ENCODE measurements at regions not wholly inside any gene's neighbourhood (a gene's known extent, or its start where the extent isn't known, plus 50 kb on each side); places are given as distances from the start of the nearest gene placed in this dataset.
"Not testable (repeated sequence)": the region's sequence is repeated elsewhere in the genome, so short reads cannot be mapped to it uniquely, and the experiment has no call there.

DNA sequence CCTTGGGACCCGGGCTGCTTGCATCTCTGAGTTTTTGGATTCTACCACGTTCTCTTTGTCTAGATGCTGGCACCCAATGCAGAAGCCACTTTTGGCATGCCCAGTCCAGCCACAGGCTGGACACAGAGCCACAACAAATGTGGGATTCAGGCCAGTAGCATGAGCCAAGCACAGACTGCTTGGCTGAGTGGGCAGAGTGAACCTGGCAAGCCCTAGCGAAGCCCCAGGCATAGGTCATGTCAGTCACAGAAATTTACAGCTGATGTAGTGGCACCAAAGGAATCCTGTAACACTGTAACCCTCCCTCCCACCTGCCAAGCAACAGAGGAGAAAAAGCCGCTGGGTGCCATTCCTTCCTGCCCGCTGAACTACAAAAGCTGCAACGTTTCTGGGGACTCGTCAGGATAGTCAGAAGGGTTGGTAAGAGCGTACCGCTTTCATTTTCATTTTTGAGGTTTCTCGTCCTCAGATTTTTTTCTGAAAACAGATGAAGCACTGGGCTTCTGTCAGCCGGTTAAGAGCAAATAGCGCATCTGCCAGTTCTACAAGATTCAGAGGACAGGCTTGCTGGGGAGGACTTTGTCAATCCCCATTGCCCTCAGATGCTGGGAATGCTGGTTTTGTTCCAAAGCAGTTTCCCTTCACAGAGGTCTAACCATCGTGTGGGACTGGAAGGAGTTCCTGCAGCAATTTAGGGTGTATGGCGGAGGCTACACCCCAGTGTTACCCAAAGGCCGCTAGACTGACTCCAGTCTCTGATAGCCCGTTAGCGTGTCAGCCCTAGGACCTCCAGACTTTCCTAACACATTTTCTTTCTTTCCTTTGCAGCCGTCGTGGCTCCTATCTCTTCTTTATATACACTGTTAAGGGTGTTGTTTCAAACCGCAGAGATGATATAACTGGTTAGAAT lies 399.0 kb downstream of the HTR1A start:
- DNase-seq (ENCODE audit: low read depth, low spot score), result no peak

DNA sequence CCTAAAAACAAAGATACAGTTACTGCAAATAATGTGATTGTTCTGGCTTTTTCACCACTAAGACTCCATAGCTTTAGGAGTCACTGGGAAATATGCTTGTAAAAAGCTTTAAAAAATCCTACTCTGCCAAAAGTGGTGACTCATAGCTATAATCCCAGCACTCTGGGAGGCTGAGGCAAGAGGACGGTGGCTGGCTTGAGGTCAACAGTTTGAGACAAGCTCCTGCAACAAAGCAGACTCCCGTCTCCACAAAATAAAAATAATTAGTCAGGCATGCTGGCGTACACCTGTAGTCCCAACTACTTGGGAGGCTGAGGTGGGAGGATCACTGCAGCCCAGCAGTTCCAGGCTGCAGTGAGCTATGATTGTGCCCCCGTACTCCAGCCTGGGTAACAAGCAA lies 406.4 kb downstream of the HTR1A start:
- DNase-seq (ENCODE audit: low read depth, low spot score), result peak; percentile 33

DNA sequence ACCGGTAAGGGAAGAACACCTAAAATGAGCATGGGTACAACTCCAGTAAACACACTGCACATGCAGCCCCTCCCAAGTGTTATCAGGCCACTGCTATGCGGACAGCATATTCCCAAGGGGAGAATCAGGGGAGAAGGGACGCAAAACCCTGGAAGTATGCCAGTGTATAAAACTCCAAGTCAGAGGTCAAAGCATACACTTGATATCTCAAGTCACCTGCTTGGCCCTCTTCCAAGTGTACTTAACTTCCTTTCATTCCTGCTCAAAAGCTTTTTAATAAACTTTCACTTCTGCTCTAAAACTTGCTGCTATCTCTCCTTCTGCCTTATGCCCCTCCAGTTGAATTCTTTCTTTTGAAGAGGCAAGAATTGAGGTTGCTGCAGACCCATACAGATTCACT lies 408.1 kb downstream of the HTR1A start:
- no peak for DNase-seq (ENCODE audit: low read depth, low spot score)

DNA sequence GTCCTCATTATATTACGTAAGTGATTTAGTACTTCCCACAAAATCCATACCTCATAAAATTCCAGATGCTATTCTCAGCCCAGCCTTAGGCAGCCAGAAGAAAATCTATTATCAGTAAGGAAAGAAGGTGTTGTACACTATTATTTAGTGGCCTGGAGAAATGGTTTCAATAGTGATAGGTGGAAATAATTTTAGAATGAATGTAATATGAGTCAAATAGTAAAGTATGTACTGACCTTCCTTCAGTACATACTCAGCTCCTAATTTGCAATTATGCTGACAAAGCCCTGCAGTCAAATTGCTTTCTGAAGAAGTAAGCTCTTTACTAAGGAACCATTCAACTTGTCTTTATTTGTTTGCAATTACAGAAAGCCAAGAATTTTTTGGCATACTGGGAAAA lies 409.2 kb downstream of the HTR1A start:
- DNase-seq (ENCODE audit: low read depth, low spot score), result peak; percentile 6

DNA sequence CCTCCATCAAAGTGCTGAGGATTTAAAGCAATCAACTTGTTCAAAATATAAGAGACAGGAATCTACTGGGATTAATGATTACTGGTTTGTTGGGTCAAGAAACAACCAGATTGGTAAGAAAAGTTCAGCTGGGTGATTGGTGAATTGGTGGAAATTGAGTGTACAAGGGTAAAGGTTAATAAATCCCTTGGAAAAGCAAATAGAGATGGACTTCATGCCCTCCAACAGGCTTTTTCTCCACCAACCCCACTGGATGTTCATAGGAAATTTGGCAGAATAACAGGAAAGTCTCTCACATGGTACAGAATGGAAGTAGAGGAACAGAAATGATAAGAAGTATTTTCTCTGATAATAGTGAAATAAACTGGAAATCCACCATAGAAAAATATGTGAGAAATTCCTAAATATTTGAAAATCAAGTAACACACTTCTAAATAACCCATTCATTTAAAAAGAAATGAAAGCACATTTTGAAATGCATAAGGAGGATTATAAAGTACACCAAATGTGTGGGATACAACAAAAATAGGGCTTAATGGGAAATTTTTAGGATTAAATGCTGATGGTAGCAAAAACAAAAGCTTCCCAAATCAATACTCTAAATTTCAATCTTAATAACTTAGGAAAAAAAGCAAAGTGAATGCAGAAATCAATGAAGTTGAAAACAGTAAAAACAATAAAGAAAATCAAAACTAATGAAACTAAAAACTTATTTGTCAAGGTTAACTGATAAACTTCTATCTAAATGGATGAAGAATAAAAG lies 426.2 kb downstream of the HTR1A start:
- no peak for DNase-seq (ENCODE audit: low read depth, low spot score)

DNA sequence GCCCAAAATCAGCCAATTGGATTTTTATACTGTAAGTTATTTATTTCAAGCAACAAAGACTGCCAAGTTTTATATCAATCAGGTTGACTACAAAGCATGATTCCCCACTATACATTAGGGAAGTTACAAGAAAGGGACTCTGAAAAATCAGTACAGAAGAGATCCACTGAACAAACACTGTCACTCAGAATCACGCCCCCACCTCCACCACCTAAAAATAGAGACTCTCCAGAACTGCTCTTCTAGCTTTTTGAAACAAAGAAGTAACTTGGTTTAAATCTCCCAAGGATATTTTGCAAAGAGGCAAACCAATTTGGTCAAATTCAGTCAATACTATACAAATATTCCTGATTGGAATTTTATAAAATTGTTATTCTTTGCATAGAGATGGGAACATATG lies 438.0 kb downstream of the HTR1A start:
- DNase-seq (ENCODE audit: low read depth, low spot score), result no peak

DNA sequence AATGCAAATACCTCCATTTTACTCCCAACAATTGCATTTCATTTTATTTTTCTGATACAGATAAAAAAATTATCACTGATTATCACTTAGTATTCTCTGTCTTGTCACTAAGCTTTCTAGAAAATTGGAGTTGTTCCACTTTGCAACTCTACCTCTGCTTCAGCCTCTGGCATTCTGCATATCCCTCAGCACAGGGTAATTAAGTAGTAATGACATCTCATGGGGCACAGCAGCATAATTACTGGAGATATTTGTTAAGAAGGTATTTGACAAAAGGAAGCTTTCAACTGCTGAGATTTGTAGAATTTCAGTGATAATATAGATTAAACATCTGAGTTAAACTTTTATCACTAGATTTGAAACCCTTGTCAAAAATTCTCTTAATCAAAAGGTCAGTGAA lies 446.2 kb downstream of the HTR1A start:
- no peak for DNase-seq (ENCODE audit: low read depth, low spot score)

DNA sequence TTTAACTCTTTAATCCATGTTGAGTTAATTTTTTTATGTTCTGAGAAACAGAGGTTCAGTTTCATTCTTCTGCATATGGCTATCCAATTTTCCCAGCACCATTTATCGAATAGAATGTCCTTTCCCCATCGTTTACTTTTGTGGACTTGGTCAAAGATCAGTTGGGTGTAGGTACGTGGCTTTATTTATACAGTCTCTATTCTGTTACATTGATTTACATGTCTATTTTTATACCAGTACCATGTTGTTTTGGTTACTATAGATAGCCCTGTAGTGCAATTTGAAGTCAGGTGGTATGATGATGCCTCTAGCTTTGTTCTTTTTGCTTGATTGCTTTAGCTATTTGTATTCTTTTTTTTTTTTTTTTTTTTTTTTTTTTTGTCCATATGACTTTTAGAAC lies 462.0 kb downstream of the HTR1A start:
- DNase-seq (ENCODE audit: low read depth, low spot score), result no peak

DNA sequence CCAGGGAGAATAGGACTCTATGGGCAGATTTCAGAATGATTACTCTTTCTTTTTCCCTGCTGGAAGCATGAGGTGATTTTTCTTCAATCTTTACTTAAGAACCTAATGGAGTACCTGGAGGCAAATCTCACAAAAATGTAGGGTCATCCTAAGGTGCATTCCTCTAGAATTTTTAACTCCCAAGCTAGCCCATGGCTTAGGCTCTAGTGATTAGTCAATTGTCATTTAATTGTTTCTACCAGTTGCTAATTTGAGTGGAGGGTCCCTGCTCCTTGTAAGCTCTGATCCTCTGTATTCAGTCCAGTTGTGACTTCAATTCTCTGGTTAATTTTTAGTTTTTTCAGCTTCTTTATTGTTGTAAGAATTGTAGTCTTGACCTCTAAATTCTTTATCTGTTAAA lies 467.0 kb downstream of the HTR1A start:
- no peak for DNase-seq (ENCODE audit: low read depth, low spot score)

DNA sequence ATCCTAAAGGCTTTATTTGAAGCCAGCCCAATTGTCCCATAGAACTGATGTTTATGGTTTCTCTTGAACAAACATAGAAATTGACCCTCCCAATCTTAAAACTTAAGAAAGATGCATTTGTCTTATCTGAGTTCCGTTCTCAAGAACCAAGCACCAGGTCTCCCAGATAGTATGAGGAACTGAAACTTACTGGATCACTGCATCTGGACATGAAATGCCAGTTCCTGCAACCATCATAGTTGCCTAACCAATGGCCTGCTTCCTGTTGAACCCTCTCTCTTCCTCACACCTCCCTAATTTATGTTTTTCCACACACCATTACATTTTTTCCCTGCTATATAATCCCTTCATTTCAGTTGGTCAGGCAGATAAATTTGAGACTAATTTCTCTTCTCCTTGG lies 478.9 kb downstream of the HTR1A start:
- DNase-seq (ENCODE audit: low read depth, low spot score), result no peak

DNA sequence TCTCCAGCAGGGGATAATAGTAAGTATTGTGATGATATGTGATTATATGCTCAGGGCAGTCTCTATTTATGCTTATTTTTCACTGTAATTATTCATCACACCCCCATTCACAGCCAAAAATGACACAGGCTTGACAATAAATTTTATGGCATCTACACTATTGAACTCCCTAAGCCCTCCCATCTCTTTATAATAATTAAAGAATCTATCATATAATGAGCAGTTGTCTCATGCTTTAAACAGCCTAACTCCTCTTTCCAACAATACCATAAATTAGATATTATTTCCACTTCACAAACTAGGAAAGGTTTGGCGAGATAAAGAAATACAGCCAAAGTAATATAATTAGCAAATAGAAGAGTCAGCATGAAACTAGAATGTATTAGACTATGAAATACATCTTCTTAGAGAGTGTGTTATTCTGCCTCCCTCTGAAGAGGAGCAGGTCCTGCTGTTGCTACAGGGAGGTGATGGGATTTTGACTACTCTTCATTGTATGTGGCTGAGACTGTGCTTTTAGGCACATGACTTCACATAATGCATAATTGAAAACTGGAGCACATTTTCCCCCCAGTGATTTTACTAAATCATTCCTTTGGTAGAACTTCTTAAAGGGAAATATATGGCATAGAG lies 488.8 kb downstream of the HTR1A start:
- no peak for DNase-seq (ENCODE audit: low read depth, low spot score)

DNA sequence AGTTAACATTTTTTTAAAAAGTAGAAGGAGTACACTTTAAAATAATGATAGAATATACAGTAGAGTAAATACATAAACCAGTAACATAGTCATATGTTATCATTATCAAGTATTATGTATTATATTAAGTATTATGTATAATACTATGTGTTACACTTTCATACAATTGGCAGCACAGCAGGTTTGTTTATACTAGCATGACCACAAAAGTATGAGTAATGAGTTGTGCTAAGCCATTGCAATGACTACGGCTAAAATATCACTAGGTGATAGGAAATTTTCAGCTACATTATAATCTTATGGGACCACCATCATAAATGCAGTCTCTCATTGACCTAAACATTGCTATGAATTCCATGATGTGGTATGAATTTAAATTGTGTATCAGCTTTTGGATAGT lies 506.0 kb downstream of the HTR1A start:
- peak; percentile 7 for DNase-seq (ENCODE audit: low read depth, low spot score)

DNA sequence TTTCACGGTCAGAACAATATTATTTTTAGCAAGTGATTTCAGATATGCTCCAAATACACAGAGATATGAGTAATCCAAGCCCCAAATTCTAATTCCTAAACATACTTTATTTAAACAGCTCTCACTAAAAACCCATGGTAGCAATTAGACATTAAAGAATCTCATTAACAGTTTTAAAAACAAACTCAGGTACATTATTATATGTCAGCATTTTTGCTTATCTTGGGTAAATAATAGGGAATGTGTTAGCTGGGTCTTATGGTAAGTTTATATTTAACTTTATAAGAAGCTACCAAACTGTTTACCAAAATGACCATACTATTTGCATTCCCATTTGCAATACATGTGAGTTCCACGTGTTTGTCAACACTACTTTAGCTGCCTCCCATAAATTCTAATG lies 511.1 kb downstream of the HTR1A start:
- no peak for DNase-seq (ENCODE audit: low read depth, low spot score)

DNA sequence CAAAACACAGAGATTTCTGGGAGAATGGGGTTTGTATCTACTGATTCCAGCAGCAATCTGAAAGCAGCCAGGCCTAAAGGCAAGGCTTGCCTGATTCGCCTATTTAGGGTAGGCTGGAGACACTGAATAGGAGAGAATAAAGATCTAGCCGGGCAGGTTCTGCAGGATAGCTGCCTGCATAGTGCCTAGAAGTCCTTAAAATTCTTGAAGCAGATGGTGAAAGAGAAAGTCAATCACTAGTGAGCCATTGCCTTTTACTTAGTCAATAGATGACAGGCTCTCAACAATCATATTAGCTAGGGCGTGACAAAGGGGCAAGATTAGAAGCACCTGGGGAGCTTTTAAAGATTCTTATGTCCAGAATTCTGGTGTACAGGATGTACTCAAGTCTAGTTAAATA lies 522.7 kb downstream of the HTR1A start:
- no peak for DNase-seq (ENCODE audit: low read depth, low spot score)

DNA sequence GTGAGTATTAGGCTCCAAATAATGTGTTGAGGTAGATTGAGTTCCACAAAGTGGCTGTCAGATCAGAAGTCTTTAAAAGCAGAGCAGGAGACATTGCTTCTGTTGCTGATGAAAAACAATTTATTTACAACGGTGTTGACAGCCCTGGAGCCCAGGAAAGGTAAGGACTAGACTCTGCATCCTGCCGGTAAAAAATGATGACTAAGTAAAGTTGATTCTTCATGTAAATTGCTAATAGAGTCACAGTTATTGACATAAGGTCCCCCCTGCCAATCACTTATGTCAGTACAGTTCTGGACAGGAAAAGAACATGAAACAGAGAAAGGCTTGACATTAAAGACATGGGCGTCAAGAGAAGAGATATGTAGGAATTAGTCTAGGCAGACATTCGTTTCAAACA lies 552.5 kb downstream of the HTR1A start:
- DNase-seq (ENCODE audit: low read depth, low spot score), result no peak

DNA sequence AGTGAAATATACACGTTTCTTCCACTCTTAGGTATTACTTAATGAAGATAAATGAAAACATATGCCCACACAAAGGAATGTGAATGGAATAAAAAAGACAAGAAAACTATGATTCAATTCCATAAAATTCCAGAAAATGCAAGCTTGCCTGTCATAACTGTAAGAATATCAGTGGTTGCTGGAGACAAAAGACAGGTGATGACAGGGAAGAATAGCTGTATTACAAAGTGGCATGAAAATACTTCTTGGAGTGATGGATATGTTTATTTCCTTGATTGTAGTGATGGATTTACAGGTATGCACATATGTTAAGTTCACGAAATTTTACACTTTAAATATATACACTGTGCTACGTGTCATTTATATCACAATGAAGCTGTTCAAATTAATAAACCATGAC lies 553.3 kb downstream of the HTR1A start:
- no peak for DNase-seq (ENCODE audit: low read depth, low spot score)

DNA sequence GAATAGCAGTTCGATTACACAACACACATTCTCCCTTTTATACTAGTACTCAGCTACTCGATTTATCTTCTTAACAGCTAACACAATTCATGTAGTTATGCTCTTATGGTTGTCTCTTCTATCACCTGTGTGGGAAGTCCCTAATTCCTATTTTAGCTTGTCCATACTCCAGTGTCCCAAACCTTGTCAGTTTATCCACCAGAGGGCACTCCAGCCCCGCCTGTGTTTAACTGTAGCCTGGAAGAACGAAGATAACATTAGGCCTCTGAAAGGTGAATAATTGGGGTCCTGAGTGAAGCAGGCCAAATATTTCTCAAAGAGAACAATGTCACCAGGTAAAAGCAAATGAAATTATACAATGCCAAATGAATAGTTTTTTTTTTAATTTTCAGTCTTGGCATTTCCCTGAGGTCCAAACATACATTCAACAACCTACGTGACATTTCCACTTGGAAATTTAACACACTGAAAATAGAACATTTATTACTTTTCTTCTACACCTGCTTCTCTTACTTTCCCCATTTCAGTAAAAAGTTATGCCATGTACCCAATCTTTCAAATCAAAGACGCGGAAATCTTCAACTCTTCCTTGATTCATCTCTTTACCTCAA lies 560.7 kb downstream of the HTR1A start:
- peak; percentile 69 for DNase-seq (ENCODE audit: low read depth, low spot score)

DNA sequence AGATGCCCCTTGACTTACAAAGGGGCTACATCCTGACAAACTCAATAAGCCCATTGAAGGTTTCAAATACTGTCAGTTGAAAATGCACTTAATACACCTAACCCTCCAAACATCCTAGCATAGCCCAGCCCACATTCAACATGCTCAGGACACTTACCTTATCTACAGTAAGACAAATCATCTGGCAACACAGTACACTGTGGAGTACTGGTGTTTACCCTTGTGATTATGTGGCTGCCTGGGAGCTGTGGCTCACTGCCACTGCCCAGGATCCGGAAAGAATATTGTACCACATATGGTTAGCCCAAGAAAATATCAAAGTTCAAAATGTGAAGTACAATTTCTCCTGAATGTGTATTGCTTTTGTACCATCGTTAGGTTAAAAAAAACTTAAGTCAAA lies 562.2 kb downstream of the HTR1A start:
- DNase-seq (ENCODE audit: low read depth, low spot score), result peak; percentile 42

DNA sequence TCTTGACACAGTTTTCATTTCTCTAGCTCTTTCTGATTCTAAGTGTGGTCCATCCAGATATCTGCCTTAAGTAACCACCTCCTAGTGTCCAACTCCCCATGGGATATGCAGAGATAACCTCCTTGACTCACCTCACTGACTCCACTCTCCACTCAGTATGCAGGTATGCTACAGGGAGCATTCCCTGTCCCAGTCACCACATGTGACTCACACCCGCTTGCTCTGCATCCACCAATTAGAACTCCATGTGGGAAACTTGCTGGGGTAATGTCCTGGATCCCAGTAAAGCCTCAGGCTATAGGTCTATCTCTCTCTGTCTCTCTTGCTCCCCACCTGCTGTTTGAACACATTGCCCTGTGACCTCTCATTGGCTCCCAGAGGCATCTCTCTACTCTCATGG lies 563.9 kb downstream of the HTR1A start:
- DNase-seq (ENCODE audit: low read depth, low spot score), result peak; percentile 8

DNA sequence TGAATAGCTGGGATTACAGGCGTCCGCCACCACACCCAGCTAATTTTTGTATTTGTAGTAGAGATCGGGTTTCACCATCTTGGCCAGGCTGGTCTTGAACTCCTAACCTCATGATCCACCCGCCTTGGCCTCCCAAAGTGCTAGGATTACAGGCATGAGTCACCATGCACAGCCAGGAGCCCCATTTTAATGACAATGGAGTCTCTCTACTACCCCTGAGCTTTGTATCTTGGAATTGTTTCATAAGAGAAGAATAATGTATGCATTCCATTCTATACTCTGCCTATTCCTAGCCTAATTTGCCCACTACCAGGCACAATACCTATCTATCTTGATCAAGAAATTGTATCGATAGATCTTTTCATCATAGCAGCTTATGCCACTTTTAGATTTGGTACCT lies 574.1 kb downstream of the HTR1A start:
- not testable (repeated sequence) for DNase-seq (ENCODE audit: low read depth, low spot score)

DNA sequence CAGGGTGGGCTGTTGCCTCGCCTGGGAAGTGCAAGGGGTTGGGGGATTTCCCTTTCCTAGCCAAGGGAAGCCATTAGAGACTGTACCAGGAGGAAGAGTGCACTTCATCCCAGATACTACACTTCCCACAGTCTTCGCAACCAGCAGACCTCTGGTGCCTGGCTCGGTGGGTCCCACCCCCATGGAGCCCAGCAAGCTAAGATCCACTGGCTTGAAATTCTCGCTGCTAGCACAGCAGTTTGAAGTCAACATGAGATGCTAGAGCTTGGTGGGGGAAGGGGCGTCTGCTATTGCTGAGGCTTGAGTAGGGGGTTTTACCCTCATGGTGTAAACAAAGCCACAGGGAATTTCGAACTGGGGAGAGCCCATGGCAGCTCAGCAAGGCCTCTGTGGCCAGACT lies 586.4 kb downstream of the HTR1A start:
- no peak for DNase-seq (ENCODE audit: low read depth, low spot score)

DNA sequence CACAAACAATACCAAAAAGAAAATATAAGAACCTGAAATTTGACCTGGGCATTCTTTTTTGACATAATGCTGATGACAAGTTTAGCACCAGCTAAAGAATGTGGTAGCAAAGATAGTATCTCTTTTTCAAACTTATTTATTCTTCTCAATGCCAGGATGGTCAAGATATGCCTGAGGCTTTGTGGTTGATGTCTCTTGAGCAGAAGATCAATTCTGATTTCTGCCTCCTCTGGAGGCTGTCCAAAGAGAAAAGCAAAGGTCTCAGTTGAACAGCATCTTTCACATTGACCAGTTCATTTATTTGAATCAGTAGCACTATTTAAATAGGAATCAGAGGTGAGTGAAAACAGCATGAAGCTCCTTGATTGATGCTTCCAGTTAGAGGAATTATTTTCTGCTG lies 588.2 kb downstream of the HTR1A start:
- DNase-seq (ENCODE audit: low read depth, low spot score), result no peak

Data from astrocyte of the hippocampus (primary cell).